Stomach (tissue), 4 donors: ENCODE measurements at regions not wholly inside any gene's neighbourhood (a gene's known extent, or its start where the extent isn't known, plus 50 kb on each side); places are given as distances from the start of the nearest gene placed in this dataset.

Source experiments
- CTCF ChIP-seq, 7 experiments: fragments of 450-650 bp in 4 of 7; fragments of 200-600 bp in 3 of 7; sonication (generic) in 3 of 7; IDR thresholded peaks; one replicate each; pipeline ENCODE4 v1.5.1; 2016 to 2019; ENCODE audit warnings: antibody characterized with exemption in 7 of 7, control low read depth in 2 of 7, mild to moderate bottlenecking in 1 of 7
- POLR2A ChIP-seq, 4 donors: fragments of 450-650 bp; IDR thresholded peaks; one replicate each; pipeline ENCODE4 v1.6.1; 2016; ENCODE audit warnings: antibody characterized with exemption in 4 of 4, control low read depth in 2 of 4, mild to moderate bottlenecking in 1 of 4, moderate library complexity in 1 of 4

DNA sequence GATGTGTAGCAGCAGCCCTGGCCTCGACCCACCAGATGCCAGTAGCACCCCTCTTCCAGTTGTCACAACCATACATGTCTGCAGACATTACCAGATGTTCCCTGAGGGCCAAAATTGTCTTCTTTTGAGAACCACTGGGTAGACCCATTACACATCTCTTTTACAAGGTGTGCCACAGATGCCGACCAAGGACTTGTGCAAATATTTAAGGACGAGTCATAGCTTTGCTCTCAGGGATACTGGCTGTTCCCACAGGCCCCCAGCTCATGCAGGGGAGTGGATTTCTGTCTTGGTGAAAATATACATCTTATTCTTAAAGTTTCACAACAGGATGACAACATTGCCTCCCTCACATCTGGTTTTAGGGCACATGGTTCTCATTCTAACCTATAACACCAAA, 59.4 kb upstream of the ZBTB18 start:
- TF ChIP-seq POLR2A (IDR thresholded peaks at IDR 0.05), result no peak
- TF ChIP-seq CTCF (IDR thresholded peaks at IDR 0.05), result no peak
